ENCODE measurements at regions not wholly inside any gene's neighbourhood (a gene's known extent, or its start where the extent isn't known, plus 50 kb on each side); places are given as distances from the start of the nearest gene placed in this dataset.
A peak's percentile ranks its signal among the peaks of the same experiment; 100 is the strongest.

DNA sequence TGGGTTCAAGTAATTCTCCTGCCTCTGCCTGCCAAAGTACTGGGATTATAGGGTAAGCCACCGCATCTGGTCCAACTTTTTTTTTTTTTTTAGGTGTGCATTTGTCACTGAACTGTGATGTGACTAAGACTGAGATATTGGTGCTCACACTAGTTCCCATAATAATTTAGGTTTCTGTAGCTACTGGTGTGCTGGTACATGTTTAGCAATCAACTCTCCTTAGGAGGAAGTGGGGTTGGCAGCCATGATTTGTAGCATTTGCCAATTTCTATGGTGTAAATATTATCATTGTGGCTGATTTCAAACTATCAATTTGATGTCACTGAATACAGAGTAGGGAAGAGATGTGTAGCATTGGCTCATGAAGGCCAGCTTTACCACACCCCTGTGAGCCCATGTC, 372.7 kb downstream of the EDEM1 start:
- no peak overlapping the region for H3K9ac ChIP-seq (ENCODE audit: insufficient read depth, low read length, poor library complexity, severe bottlenecking)
- no peak overlapping the region for H3K27ac Mint-ChIP-seq
- TF ChIP-seq, protein P1, sequence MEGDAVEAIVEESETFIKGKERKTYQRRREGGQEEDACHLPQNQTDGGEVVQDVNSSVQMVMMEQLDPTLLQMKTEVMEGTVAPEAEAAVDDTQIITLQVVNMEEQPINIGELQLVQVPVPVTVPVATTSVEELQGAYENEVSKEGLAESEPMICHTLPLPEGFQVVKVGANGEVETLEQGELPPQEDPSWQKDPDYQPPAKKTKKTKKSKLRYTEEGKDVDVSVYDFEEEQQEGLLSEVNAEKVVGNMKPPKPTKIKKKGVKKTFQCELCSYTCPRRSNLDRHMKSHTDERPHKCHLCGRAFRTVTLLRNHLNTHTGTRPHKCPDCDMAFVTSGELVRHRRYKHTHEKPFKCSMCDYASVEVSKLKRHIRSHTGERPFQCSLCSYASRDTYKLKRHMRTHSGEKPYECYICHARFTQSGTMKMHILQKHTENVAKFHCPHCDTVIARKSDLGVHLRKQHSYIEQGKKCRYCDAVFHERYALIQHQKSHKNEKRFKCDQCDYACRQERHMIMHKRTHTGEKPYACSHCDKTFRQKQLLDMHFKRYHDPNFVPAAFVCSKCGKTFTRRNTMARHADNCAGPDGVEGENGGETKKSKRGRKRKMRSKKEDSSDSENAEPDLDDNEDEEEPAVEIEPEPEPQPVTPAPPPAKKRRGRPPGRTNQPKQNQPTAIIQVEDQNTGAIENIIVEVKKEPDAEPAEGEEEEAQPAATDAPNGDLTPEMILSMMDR (IDR thresholded peaks at IDR 0.05), result no peak
- H3K79me2 ChIP-seq (ENCODE audit: insufficient read depth, low read length), result no peaks in the 10 kb centered on the region
- H3K36me3 Mint-ChIP-seq, result no peaks in the 10 kb centered on the region
- no peaks in the 10 kb centered on the region for H3K27me3 ChIP-seq (ENCODE audit: control insufficient read depth in 2 of 2, insufficient read depth in 2 of 2, low read length in 2 of 2)
- H3K4me2 ChIP-seq (replicated peaks; ENCODE audit: extremely low read depth, low read length, poor library complexity, severe bottlenecking), result no peak overlapping the region
- H3K27me3 Mint-ChIP-seq (ENCODE audit: low read depth in 3 of 3), result no peaks in the 10 kb centered on the region
- no CpG with 5 or more reads among the region's 1 CpG for WGBS (ENCODE audit: insufficient coverage)
- no peaks in the 10 kb centered on the region for H4K20me1 ChIP-seq (ENCODE audit: insufficient read depth, low read length)
- H3K4me3 ChIP-seq (replicated peaks in 1 of 3; ENCODE audit: low read depth in 2 of 3, low read length in 3 of 3), result no peak overlapping the region
- no peaks in the 10 kb centered on the region for H3K4me1 ChIP-seq (ENCODE audit: control insufficient read depth in 1 of 2, insufficient read depth in 2 of 2, low read length in 2 of 2)
- H3K4me3 Mint-ChIP-seq, result no peak overlapping the region
- intact Hi-C loops (cut with micrococcal nuclease), result no loop called here
- H3K9me3 Mint-ChIP-seq, result peaks cover 0 to 9% (median 5%) of the 10 kb centered on the region in 7 donors
- no peak overlapping the region for H3K27ac ChIP-seq (ENCODE audit: low read depth in 1 of 2, low read length in 2 of 2)
- H3K4me1 Mint-ChIP-seq, result no peaks in the 10 kb centered on the region
- no peaks in the 10 kb centered on the region for H3K36me3 ChIP-seq (replicated peaks in 1 of 2; ENCODE audit: control insufficient read depth in 1 of 2, insufficient read depth in 2 of 2, low read length in 2 of 2)
- H2AFZ ChIP-seq (ENCODE audit: insufficient read depth, low read depth, low read length, poor library complexity, severe bottlenecking), result no peak overlapping the region
- H3K9me3 ChIP-seq (replicated peaks in 1 of 2; ENCODE audit: control insufficient read depth in 1 of 2, insufficient read depth in 1 of 2, low read length in 2 of 2), result peaks cover 2 to 4% of the 10 kb centered on the region in 2 donors
- peak in 1 of 3 donors; percentile 10 for DNase-seq

DNA sequence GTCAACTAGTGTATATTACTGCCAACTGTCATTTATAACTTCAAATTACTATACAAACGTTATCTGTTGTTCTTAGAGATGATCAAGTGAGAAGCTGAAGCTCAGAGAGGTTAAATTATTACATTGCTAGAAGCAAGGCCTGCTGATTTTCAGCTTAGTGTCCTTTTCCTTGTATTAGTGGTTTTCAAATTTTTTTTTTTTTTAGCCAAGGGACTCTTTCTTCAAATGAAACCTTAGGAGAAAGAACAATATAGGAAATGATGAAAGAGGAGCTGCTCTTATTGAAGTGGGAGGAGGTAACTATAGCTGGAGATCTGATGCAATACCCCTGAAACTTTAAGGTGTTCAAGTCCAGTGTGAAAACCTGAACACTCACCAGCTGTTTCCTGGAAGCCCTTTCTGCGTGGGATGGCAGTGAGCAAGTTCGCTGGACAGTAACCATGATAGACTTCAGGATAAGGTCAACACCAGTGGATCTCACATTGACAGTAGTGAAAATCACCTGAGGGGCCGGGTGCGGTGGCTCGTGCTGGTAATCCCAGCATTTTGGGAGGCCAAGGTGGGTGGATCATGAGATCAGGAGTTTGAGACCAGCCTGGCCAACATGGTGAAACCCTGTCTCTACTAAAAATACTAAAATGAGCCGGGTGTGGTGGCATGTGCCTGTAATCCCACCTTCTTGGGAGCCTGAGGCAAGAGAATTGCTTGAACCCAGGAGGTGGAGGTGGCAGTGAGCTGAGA, 376.2 kb downstream of the EDEM1 start:
- H3K4me3 Mint-ChIP-seq, result no peak overlapping the region
- H3K9me3 Mint-ChIP-seq, result peaks cover 0 to 16% (median 11%) of the 10 kb centered on the region in 7 donors
- TF ChIP-seq, protein P1 (IDR thresholded peaks at IDR 0.05), result no peak
- WGBS (ENCODE audit: insufficient coverage), result 86% methylated on average over 2 of the region's 7 CpGs
- H3K27me3 ChIP-seq (ENCODE audit: control insufficient read depth in 2 of 2, insufficient read depth in 2 of 2, low read length in 2 of 2), result no peaks in the 10 kb centered on the region
- peaks cover 0 to 2% (median 0%) of the 10 kb centered on the region in 3 donors for H3K27me3 Mint-ChIP-seq (ENCODE audit: low read depth in 3 of 3)
- H4K20me1 ChIP-seq (ENCODE audit: insufficient read depth, low read length), result no peaks in the 10 kb centered on the region
- DNase-seq, result no peak
- H3K4me2 ChIP-seq (replicated peaks; ENCODE audit: extremely low read depth, low read length, poor library complexity, severe bottlenecking), result no peak overlapping the region
- intact Hi-C loops (cut with micrococcal nuclease), result no loop called here
- H3K4me3 ChIP-seq (replicated peaks in 1 of 3; ENCODE audit: low read depth in 2 of 3, low read length in 3 of 3), result no peak overlapping the region
- H3K9me3 ChIP-seq (replicated peaks in 1 of 2; ENCODE audit: control insufficient read depth in 1 of 2, insufficient read depth in 1 of 2, low read length in 2 of 2), result peaks cover 2 to 4% of the 10 kb centered on the region in 2 donors
- no peaks in the 10 kb centered on the region for H3K36me3 Mint-ChIP-seq
- H2AFZ ChIP-seq (ENCODE audit: insufficient read depth, low read depth, low read length, poor library complexity, severe bottlenecking), result no peak overlapping the region
- no peaks in the 10 kb centered on the region for H3K36me3 ChIP-seq (replicated peaks in 1 of 2; ENCODE audit: control insufficient read depth in 1 of 2, insufficient read depth in 2 of 2, low read length in 2 of 2)
- H3K4me1 ChIP-seq (ENCODE audit: control insufficient read depth in 1 of 2, insufficient read depth in 2 of 2, low read length in 2 of 2), result no peaks in the 10 kb centered on the region
- no peak overlapping the region for H3K27ac ChIP-seq (ENCODE audit: low read depth in 1 of 2, low read length in 2 of 2)
- H3K79me2 ChIP-seq (ENCODE audit: insufficient read depth, low read length), result no peaks in the 10 kb centered on the region
- H3K27ac Mint-ChIP-seq, result peak overlapping the region in 1 of 7 donors; percentile 15
- H3K9ac ChIP-seq (ENCODE audit: insufficient read depth, low read length, poor library complexity, severe bottlenecking), result no peak overlapping the region
- H3K4me1 Mint-ChIP-seq, result no peaks in the 10 kb centered on the region
